ENCODE measurements at regions not wholly inside any gene's neighbourhood (a gene's known extent, or its start where the extent isn't known, plus 50 kb on each side); places are given as distances from the start of the nearest gene placed in this dataset.

DNA sequence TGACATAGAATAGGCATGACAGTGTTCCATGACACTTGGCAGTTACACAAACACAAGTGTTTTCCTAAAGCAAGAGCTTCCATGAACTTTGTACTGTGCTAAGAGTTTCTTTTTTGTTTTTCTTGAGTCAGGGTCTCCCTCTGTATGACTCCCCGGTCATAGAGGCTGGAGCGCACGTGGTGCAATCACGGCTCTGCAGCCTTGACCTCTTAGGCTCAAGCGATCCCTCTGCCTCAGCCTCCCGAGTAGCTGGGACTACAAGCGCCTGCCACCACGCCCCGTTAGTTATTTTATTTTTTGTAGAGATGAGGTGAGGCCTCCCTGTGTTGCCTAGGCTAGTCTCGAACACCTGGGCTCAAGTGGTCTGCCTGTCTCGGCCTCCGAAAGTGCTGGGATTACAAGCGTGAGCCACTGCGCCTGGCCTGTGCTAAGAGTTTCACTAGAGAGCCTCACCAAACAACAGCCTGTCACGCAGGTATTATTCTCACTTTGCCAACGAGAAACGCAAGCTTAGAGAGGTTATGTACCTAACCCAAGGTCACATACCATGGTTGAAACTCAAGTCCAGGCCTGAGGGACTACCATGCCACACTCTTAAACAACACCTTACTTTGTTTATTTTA lies 355.9 kb downstream of the KLF12 start:
- ChIA-PET POLR2A (no interaction called here), CTCF (no interaction called here)
- no peaks in the 10 kb centered on the region for H3K9me3 ChIP-seq (ENCODE audit: control insufficient read depth, insufficient read depth, low read depth, low read length)
- ATAC-seq (no peak), DNase-seq (ENCODE audit: low read depth, low spot score) (no peak)
- TF ChIP-seq TCF7L2 (IDR thresholded peaks at IDR 0.05; ENCODE audit: low read depth, low read length) (no peak), POLR2AphosphoS5 (IDR thresholded peaks at IDR 0.05; ENCODE audit: low read depth, low read length) (no peak), CTCF (IDR thresholded peaks at IDR 0.05) (no peak), SIN3A (IDR thresholded peaks at IDR 0.05; ENCODE audit: borderline replicate concordance, insufficient read depth, low read depth, low read length) (no peak)
- TF ChIP-seq, protein P1, sequence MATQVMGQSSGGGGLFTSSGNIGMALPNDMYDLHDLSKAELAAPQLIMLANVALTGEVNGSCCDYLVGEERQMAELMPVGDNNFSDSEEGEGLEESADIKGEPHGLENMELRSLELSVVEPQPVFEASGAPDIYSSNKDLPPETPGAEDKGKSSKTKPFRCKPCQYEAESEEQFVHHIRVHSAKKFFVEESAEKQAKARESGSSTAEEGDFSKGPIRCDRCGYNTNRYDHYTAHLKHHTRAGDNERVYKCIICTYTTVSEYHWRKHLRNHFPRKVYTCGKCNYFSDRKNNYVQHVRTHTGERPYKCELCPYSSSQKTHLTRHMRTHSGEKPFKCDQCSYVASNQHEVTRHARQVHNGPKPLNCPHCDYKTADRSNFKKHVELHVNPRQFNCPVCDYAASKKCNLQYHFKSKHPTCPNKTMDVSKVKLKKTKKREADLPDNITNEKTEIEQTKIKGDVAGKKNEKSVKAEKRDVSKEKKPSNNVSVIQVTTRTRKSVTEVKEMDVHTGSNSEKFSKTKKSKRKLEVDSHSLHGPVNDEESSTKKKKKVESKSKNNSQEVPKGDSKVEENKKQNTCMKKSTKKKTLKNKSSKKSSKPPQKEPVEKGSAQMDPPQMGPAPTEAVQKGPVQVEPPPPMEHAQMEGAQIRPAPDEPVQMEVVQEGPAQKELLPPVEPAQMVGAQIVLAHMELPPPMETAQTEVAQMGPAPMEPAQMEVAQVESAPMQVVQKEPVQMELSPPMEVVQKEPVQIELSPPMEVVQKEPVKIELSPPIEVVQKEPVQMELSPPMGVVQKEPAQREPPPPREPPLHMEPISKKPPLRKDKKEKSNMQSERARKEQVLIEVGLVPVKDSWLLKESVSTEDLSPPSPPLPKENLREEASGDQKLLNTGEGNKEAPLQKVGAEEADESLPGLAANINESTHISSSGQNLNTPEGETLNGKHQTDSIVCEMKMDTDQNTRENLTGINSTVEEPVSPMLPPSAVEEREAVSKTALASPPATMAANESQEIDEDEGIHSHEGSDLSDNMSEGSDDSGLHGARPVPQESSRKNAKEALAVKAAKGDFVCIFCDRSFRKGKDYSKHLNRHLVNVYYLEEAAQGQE (IDR thresholded peaks at IDR 0.05; ENCODE audit: insufficient read depth in 1 of 2, low read depth in 2 of 2, low read length in 1 of 2) = no peak
- intact Hi-C loops (cut with micrococcal nuclease; ENCODE audit: unreplicated experiment) (no loop called here), in situ Hi-C loops (cut with HindIII; ENCODE audit: low pct_unique_long_range_greater_than_20kb, low sequenced_read_pairs) (no loop called here)
- H3K4me1 ChIP-seq (ENCODE audit: control insufficient read depth, insufficient read depth, low read length) = no peaks in the 10 kb centered on the region
- no peaks in the 10 kb centered on the region for H3K36me3 ChIP-seq (ENCODE audit: control insufficient read depth, insufficient read depth, low read length)
- no TSS peak for BruUV-seq (replicated peaks)
- no peak overlapping the region for H3K4me3 ChIP-seq (ENCODE audit: low read depth in 2 of 2, low read length in 2 of 2)
- no peak overlapping the region for H3K27ac ChIP-seq (ENCODE audit: low read length)
- no peaks in the 10 kb centered on the region for H3K27me3 ChIP-seq (ENCODE audit: control insufficient read depth, insufficient read depth, low read length)

DNA sequence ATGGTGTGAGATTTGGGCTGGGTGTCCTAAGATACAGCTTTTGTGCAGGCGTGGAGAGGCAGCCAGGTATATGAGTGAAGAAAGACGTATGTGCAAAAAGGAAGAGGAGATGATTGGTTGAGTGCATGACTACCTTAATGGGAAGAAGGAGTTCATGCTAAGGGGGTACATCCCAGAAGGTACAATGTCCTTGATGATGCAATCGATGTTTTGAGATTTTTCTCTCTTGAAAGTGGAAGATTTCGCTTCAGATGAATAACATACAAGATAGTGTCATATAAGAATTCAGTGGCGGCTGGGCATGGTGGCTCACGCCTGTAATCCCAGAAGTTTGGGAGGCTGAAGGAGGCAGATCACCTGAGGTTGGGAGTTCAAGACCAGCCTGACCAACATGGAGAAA lies 357.1 kb downstream of the KLF12 start:
- ChIA-PET POLR2A (no interaction called here), CTCF (no interaction called here)
- DNase-seq (ENCODE audit: low read depth, low spot score) = no peak
- BruUV-seq (replicated peaks) = no TSS peak
- Histone ChIP-seq H3K27me3 (ENCODE audit: control insufficient read depth, insufficient read depth, low read length) (no peaks in the 10 kb centered on the region), H3K36me3 (ENCODE audit: control insufficient read depth, insufficient read depth, low read length) (no peaks in the 10 kb centered on the region), H3K27ac (ENCODE audit: low read length) (no peak overlapping the region), H3K4me3 (ENCODE audit: low read depth in 2 of 2, low read length in 2 of 2) (no peak overlapping the region), H3K4me1 (ENCODE audit: control insufficient read depth, insufficient read depth, low read length) (no peaks in the 10 kb centered on the region), H3K9me3 (ENCODE audit: control insufficient read depth, insufficient read depth, low read depth, low read length) (no peaks in the 10 kb centered on the region)
- in situ Hi-C loops (cut with HindIII; ENCODE audit: low pct_unique_long_range_greater_than_20kb, low sequenced_read_pairs) (no loop called here), intact Hi-C loops (cut with micrococcal nuclease; ENCODE audit: unreplicated experiment) (no loop called here)
- TF ChIP-seq, protein P1 (IDR thresholded peaks at IDR 0.05; ENCODE audit: insufficient read depth in 1 of 2, low read depth in 2 of 2, low read length in 1 of 2) = no peak
- TF ChIP-seq TCF7L2 (IDR thresholded peaks at IDR 0.05; ENCODE audit: low read depth, low read length) = no peak
- no peak for TF ChIP-seq CTCF (IDR thresholded peaks at IDR 0.05)
- no peak for ATAC-seq
